KMS-11 (cell line): ENCODE measurements at regions not wholly inside any gene's neighbourhood (a gene's known extent, or its start where the extent isn't known, plus 50 kb on each side); places are given as distances from the start of the nearest gene placed in this dataset.

Source experiments
- H2AFZ ChIP-seq: fragments of 200-600 bp; sonication (generic); 2 replicates; pipeline ENCODE4 v1.6.1; 2016; ENCODE audit warnings: antibody characterized with exemption, mixed run types, low read depth
- H3K27ac ChIP-seq: fragments of 200-600 bp; sonication (generic); 2 replicates; pipeline ENCODE4 v1.6.1; 2016; ENCODE audit warnings: mild to moderate bottlenecking, mixed run types
- H3K27me3 ChIP-seq: fragments of 200-600 bp; sonication (generic); 2 replicates; pipeline ENCODE4 v1.6.1; 2017; ENCODE audit warnings: mild to moderate bottlenecking, low read depth, mixed run types, moderate library complexity; ENCODE audit not compliant: insufficient read depth
- H3K36me3 ChIP-seq: fragments of 200-600 bp; sonication (generic); 2 replicates; pipeline ENCODE4 v1.6.1; 2017; ENCODE audit warnings: mild to moderate bottlenecking, mixed run types; ENCODE audit not compliant: insufficient read depth
- H3K4me1 ChIP-seq: fragments of 200-600 bp; sonication (generic); 2 replicates; pipeline ENCODE4 v1.6.1; 2016; ENCODE audit warnings: mild to moderate bottlenecking, low read depth, mixed run types; ENCODE audit not compliant: poor library complexity, severe bottlenecking
- H3K4me2 ChIP-seq: fragments of 200-600 bp; sonication (generic); 2 replicates; pipeline ENCODE4 v1.7.0; 2016; ENCODE audit warnings: mild to moderate bottlenecking, mixed run types
- H3K4me3 ChIP-seq: fragments of 200-600 bp; sonication (generic); IDR thresholded peaks from 2 replicates; pipeline ENCODE4 v1.6.1; 2017; ENCODE audit warnings: low read depth, low read length, mixed read lengths; ENCODE audit not compliant: insufficient read depth
- H3K79me2 ChIP-seq: fragments of 200-600 bp; sonication (generic); 2 replicates; pipeline ENCODE4 v1.6.1; 2016; ENCODE audit warnings: low read depth, mixed run types; ENCODE audit not compliant: insufficient read depth
- H3K9ac ChIP-seq: fragments of 200-600 bp; sonication (generic); 2 replicates; pipeline ENCODE4 v1.6.1; 2016; ENCODE audit warnings: mild to moderate bottlenecking, mixed run types
- H4K20me1 ChIP-seq: fragments of 200-600 bp; sonication (generic); 2 replicates; pipeline ENCODE4 v1.6.1; 2016; ENCODE audit warnings: mild to moderate bottlenecking, mixed run types; ENCODE audit not compliant: insufficient read depth
- CTCF ChIP-seq: fragments of 200-600 bp; sonication (generic); conservative IDR thresholded peaks from 2 replicates; pipeline ENCODE4 v1.6.1; 2017; ENCODE audit warnings: low read depth, mild to moderate bottlenecking, antibody characterized with exemption, low read length, moderate library complexity, mixed read lengths

GRCh38 chr13:40189898-40190630 lies 476.4 kb downstream of the FOXO1 start:
- no peaks in the 10 kb centered on the region for H3K27me3 ChIP-seq
- no peak overlapping the region for H3K4me2 ChIP-seq

GRCh38 chr13:40190641-40191100 lies 475.8 kb downstream of the FOXO1 start:
- Histone ChIP-seq H3K4me2 (no peak overlapping the region), H3K79me2 (no peaks in the 10 kb centered on the region), H3K27me3 (no peaks in the 10 kb centered on the region), H3K27ac (no peak overlapping the region), H3K4me1 (no peaks in the 10 kb centered on the region), H3K36me3 (no peaks in the 10 kb centered on the region), H2AFZ (no peak overlapping the region), H3K4me3 (no peak overlapping the region), H3K9ac (no peak overlapping the region), H4K20me1 (no peaks in the 10 kb centered on the region)
- TF ChIP-seq CTCF = no peak

More at GRCh38 chr13:40189898-40190630, 476.4 kb downstream of the FOXO1 start:
- TF ChIP-seq CTCF = no peak
- Histone ChIP-seq H3K79me2 (no peaks in the 10 kb centered on the region), H4K20me1 (no peaks in the 10 kb centered on the region), H3K4me3 (no peak overlapping the region), H3K4me1 (no peaks in the 10 kb centered on the region), H3K27ac (no peak overlapping the region), H3K9ac (no peak overlapping the region), H2AFZ (no peak overlapping the region), H3K36me3 (no peaks in the 10 kb centered on the region)

- Histone ChIP-seq H3K4me2 (no peak overlapping the region), H3K4me1 (no peaks in the 10 kb centered on the region), H3K9ac (no peak overlapping the region), H4K20me1 (no peaks in the 10 kb centered on the region), H3K79me2 (no peaks in the 10 kb centered on the region), H3K27me3 (no peaks in the 10 kb centered on the region), H3K36me3 (no peaks in the 10 kb centered on the region), H2AFZ (no peak overlapping the region), H3K27ac (no peak overlapping the region), H3K4me3 (no peak overlapping the region)
- no peak for TF ChIP-seq CTCF
Observed at GRCh38 chr13:40191186-40191980, 475.1 kb downstream of the FOXO1 start.

GRCh38 chr13:40192452-40192851 lies 474.0 kb downstream of the FOXO1 start:
- Histone ChIP-seq H3K36me3 (no peaks in the 10 kb centered on the region), H3K79me2 (no peaks in the 10 kb centered on the region), H3K9ac (no peak overlapping the region), H4K20me1 (no peaks in the 10 kb centered on the region), H3K4me2 (no peak overlapping the region), H3K27me3 (no peaks in the 10 kb centered on the region), H3K4me1 (no peaks in the 10 kb centered on the region), H2AFZ (no peak overlapping the region), H3K4me3 (no peak overlapping the region), H3K27ac (no peak overlapping the region)
- TF ChIP-seq CTCF = no peak
